GM20000 (cell line): ENCODE measurements at regions not wholly inside any gene's neighbourhood (a gene's known extent, or its start where the extent isn't known, plus 50 kb on each side); places are given as distances from the start of the nearest gene placed in this dataset.
"Not testable (repeated sequence)": the region's sequence is repeated elsewhere in the genome, so short reads cannot be mapped to it uniquely, and the experiment has no call there.

Experiments used
- DNase-seq: peaks from one replicate; pipeline ENCODE4 v3.0.0; 2012; ENCODE audit warnings: low spot score
- CTCF ChIP-seq: IDR thresholded peaks from 2 replicates; pipeline ENCODE4 v1.5.1; 2012; ENCODE audit warnings: mild to moderate bottlenecking, control low read depth; ENCODE audit errors: extremely low read depth, missing control alignments

- TF ChIP-seq CTCF: no peak
- DNase-seq: no peak
Measured at GRCh38 chr10:27312854-27313253, 72.3 kb upstream of the ACBD5 start.

GRCh38 chr10:27311809-27312208, 71.2 kb upstream of the ACBD5 start:
- not testable (repeated sequence) for DNase-seq

- not testable (repeated sequence) for DNase-seq
Measured at GRCh38 chr10:27298522-27298850, 57.9 kb upstream of the ACBD5 start.

GRCh38 chr10:27297844-27298521, 57.4 kb upstream of the ACBD5 start:
- no peak for DNase-seq
- no peak for TF ChIP-seq CTCF

GRCh38 chr10:27296285-27296684, 55.7 kb upstream of the ACBD5 start:
- not testable (repeated sequence) for DNase-seq

GRCh38 chr10:27291253-27291895, 50.8 kb upstream of the ACBD5 start:
- DNase-seq: not testable (repeated sequence)
